ENCODE measurements at regions not wholly inside any gene's neighbourhood (a gene's known extent, or its start where the extent isn't known, plus 50 kb on each side); places are given as distances from the start of the nearest gene placed in this dataset.
"Not testable (repeated sequence)": the region's sequence is repeated elsewhere in the genome, so short reads cannot be mapped to it uniquely, and the experiment has no call there.

- not testable (repeated sequence) for TF ChIP-seq PATZ1 (CRISPR knock-in tag; IDR thresholded peaks at IDR 0.05; ENCODE audit: borderline replicate concordance); ISL1 (CRISPR knock-in tag; IDR thresholded peaks at IDR 0.05); TOX (CRISPR knock-in tag; IDR thresholded peaks at IDR 0.05; ENCODE audit: borderline replicate concordance); TCF4 (CRISPR knock-in tag; IDR thresholded peaks at IDR 0.05; ENCODE audit: borderline replicate concordance); ZFP3 (CRISPR knock-in tag; IDR thresholded peaks at IDR 0.05); ARNTL (CRISPR knock-in tag; IDR thresholded peaks at IDR 0.05; ENCODE audit: borderline replicate concordance, low read depth); ESRRG (CRISPR knock-in tag; IDR thresholded peaks at IDR 0.05); OSR1 (CRISPR knock-in tag; IDR thresholded peaks at IDR 0.05); TSHZ2 (CRISPR knock-in tag; IDR thresholded peaks at IDR 0.05); SNAI2 (CRISPR knock-in tag; IDR thresholded peaks at IDR 0.05)
These were observed 192.1 kb upstream of the ZNF469 start for GRCh38 chr16:88190592-88191095.
